22Rv1 (cell line): ENCODE measurements at regions not wholly inside any gene's neighbourhood (a gene's known extent, or its start where the extent isn't known, plus 50 kb on each side); places are given as distances from the start of the nearest gene placed in this dataset.

Experiments
- H3K27ac ChIP-seq: fragments of 450-650 bp; 2 replicates; pipeline ENCODE4 v1.5.1; 2017
- ZFX ChIP-seq: fragments of 450-650 bp; IDR thresholded peaks from 2 replicates; pipeline ENCODE4 v1.6.1; 2017; ENCODE audit warnings: antibody characterized with exemption, borderline replicate concordance
- TF ChIP-seq, protein P1 (sequence below): fragments of 450-650 bp; IDR thresholded peaks from 2 replicates; pipeline ENCODE4 v1.5.1; 2017; ENCODE audit warnings: mild to moderate bottlenecking

DNA sequence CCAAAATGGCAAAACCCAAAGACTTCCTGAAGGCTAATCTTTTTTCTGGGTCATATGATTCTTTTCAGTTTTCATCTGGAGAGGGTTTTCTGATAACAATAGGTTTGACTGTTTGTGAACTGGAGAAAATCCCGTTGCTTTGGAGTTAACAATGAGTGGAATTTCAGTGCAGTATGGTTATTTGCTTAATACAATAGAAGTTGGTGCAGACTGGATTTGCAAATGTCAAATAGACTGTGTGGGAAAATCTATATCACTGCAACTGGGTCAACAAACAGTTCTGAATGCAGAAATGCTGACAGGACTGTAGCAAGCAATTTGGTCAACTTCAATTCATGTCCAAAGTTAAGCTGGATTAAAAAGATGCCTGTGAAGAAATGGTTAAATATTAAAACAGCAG, 267.5 kb upstream of the ARGLU1 start:
- no peak overlapping the region for H3K27ac ChIP-seq
- TF ChIP-seq, protein P1, sequence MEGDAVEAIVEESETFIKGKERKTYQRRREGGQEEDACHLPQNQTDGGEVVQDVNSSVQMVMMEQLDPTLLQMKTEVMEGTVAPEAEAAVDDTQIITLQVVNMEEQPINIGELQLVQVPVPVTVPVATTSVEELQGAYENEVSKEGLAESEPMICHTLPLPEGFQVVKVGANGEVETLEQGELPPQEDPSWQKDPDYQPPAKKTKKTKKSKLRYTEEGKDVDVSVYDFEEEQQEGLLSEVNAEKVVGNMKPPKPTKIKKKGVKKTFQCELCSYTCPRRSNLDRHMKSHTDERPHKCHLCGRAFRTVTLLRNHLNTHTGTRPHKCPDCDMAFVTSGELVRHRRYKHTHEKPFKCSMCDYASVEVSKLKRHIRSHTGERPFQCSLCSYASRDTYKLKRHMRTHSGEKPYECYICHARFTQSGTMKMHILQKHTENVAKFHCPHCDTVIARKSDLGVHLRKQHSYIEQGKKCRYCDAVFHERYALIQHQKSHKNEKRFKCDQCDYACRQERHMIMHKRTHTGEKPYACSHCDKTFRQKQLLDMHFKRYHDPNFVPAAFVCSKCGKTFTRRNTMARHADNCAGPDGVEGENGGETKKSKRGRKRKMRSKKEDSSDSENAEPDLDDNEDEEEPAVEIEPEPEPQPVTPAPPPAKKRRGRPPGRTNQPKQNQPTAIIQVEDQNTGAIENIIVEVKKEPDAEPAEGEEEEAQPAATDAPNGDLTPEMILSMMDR: no peak
- no peak for TF ChIP-seq ZFX

DNA sequence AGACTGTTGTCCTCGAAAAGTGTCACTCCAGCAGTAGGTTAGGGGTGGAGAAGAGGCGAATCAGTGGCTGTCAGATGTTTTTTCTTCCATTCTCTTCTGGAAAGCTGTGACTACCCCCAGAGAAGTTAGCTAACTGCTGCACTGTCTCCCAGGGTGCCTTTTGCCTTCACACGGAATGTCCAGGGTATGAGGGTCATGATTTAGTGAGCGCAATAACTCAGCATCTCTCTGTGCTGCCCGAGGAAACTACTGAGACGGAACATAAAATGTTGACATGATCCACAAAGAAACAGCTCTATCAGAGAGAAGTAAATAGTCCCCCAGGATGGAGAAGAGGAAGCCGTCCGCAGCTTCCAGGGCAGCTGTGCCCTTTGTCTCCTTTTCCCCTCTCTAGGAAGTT, 254.0 kb upstream of the ARGLU1 start:
- no peak overlapping the region for H3K27ac ChIP-seq
- no peak for TF ChIP-seq ZFX
- TF ChIP-seq, protein P1: no peak

- TF ChIP-seq, protein P1: no peak
- no peak for TF ChIP-seq ZFX
- H3K27ac ChIP-seq: no peak overlapping the region
Measured at GRCh38 chr13:106819413-106820180, 251.7 kb upstream of the ARGLU1 start.

DNA sequence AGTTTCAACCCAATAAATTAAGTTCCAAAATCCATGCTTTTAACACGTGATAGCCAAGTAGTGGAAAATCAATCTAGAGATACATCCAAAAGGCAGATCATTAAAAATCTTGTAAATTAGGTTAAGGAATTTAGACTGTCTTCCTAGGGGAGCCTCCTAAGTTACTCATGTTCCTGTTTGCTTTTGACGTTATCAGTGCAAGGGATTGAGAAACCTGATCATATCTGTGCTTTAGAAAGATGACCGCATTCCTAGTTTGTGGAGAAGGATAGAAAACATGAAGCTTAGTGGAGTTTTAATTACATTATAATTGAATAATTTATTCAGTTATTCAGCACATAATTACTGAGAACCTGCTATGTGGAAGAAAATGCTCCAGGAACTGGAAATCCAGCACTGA, 251.0 kb upstream of the ARGLU1 start:
- TF ChIP-seq, protein P1: no peak
- TF ChIP-seq ZFX: no peak
- no peak overlapping the region for H3K27ac ChIP-seq

DNA sequence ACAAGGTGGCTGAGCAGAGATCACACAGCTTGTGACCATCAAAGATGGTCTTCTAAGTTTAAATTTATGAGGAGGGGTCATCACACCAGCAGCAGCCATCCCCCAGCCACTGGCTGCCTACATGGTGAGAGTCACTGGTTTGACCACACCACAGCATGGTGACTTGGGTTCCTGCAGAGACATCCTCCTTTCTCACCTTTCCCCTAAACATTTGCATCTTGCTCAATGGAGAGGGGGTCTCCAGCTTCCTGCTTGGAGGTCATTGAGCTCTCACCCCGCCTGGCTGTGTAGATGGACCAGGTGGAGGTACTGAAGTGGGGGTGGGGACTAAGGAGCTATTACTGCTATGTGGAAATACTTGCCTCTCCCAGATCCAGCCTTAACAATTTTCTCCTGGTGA, 247.6 kb upstream of the ARGLU1 start:
- TF ChIP-seq ZFX: no peak
- no peak overlapping the region for H3K27ac ChIP-seq

- no peak for TF ChIP-seq ZFX
- TF ChIP-seq, protein P1: no peak
- no peak overlapping the region for H3K27ac ChIP-seq
Measured at GRCh38 chr13:106814463-106814862, 246.5 kb upstream of the ARGLU1 start.

- H3K27ac ChIP-seq: no peak overlapping the region
- no peak for TF ChIP-seq ZFX
- TF ChIP-seq, protein P1: no peak
Measured at GRCh38 chr13:106810069-106810468, 242.1 kb upstream of the ARGLU1 start.

DNA sequence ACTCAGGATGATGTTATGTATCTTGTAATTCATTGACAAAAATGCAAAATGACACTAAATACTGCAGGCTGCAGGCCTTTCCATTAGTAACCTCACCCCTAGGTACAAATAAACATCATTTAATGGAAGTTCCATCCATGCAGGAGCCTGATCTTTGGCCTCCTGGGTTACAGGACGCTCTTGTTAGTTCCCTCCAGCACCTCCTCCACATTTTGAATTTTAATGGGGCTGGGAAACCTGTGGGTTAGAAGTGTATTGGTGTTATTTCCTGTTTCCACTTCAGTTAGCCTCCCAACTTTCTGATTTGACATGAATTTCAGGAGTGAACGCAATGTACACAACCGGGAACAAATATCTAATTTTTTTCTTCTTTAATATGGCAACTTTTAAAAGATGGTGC, 237.1 kb upstream of the ARGLU1 start:
- H3K27ac ChIP-seq: no peak overlapping the region
- TF ChIP-seq, protein P1: no peak
- no peak for TF ChIP-seq ZFX
